ENCODE measurements at regions not wholly inside any gene's neighbourhood (a gene's known extent, or its start where the extent isn't known, plus 50 kb on each side); places are given as distances from the start of the nearest gene placed in this dataset.

- no peak for FAIRE-seq
These were observed 353.7 kb downstream of the FRK start for GRCh38 chr6:115706981-115707380.

GRCh38 chr6:115706324-115706723, 354.4 kb downstream of the FRK start:
- TF ChIP-seq CTCF (IDR thresholded peaks at IDR 0.05; ENCODE audit: insufficient read depth, missing control alignments), result no peak
- DNase-seq (ENCODE audit: insufficient read length, low spot score) (no peak), FAIRE-seq (no peak)

More at GRCh38 chr6:115706981-115707380, 353.7 kb downstream of the FRK start:
- TF ChIP-seq CTCF (IDR thresholded peaks at IDR 0.05; ENCODE audit: insufficient read depth, missing control alignments), result no peak
- DNase-seq (ENCODE audit: insufficient read length, low spot score), result no peak

GRCh38 chr6:115704028-115704427, 356.7 kb downstream of the FRK start:
- no peak for TF ChIP-seq CTCF (IDR thresholded peaks at IDR 0.05; ENCODE audit: insufficient read depth, missing control alignments)
- no peak for FAIRE-seq
- DNase-seq (ENCODE audit: insufficient read length, low spot score), result no peak

GRCh38 chr6:115691433-115691832, 369.3 kb downstream of the FRK start:
- no peak for TF ChIP-seq CTCF (IDR thresholded peaks at IDR 0.05; ENCODE audit: insufficient read depth, missing control alignments)
- FAIRE-seq (no peak), DNase-seq (ENCODE audit: insufficient read length, low spot score) (no peak)

GRCh38 chr6:115690854-115691253, 369.8 kb downstream of the FRK start:
- TF ChIP-seq CTCF (IDR thresholded peaks at IDR 0.05; ENCODE audit: insufficient read depth, missing control alignments), result no peak
- DNase-seq (ENCODE audit: insufficient read length, low spot score) (no peak), FAIRE-seq (no peak)

- FAIRE-seq, result no peak
- no peak for TF ChIP-seq CTCF (IDR thresholded peaks at IDR 0.05; ENCODE audit: insufficient read depth, missing control alignments)
- no peak for DNase-seq (ENCODE audit: insufficient read length, low spot score)
These were observed 378.5 kb downstream of the FRK start for GRCh38 chr6:115681978-115682775.

GRCh38 chr6:115680621-115681020, 380.1 kb downstream of the FRK start:
- TF ChIP-seq CTCF (IDR thresholded peaks at IDR 0.05; ENCODE audit: insufficient read depth, missing control alignments), result no peak
- no peak for DNase-seq (ENCODE audit: insufficient read length, low spot score)
- no peak for FAIRE-seq
